Muscle layer of colon (tissue), 2 donors: ENCODE measurements at regions not wholly inside any gene's neighbourhood (a gene's known extent, or its start where the extent isn't known, plus 50 kb on each side); places are given as distances from the start of the nearest gene placed in this dataset.
"Not testable (repeated sequence)": the region's sequence is repeated elsewhere in the genome, so short reads cannot be mapped to it uniquely, and the experiment has no call there.

Experiments
- H3K27ac ChIP-seq: one replicate; pipeline ENCODE4 v1.7.0; 2013; ENCODE audit warnings: low read depth, mild to moderate bottlenecking, low read length, moderate library complexity
- H3K27me3 ChIP-seq, 2 donors: one replicate each; pipeline ENCODE4 v1.7.0; 2013; ENCODE audit warnings: low read length in 2 of 2, mild to moderate bottlenecking in 2 of 2; ENCODE audit not compliant: insufficient read depth in 2 of 2, control insufficient read depth in 1 of 2
- H3K36me3 ChIP-seq: one replicate; pipeline ENCODE4 v1.7.0; 2013; ENCODE audit warnings: mild to moderate bottlenecking, low read length; ENCODE audit not compliant: insufficient read depth
- H3K4me1 ChIP-seq: one replicate; pipeline ENCODE4 v1.7.0; 2013; ENCODE audit warnings: mild to moderate bottlenecking, low read length; ENCODE audit not compliant: insufficient read depth
- H3K4me3 ChIP-seq, 2 donors: one replicate each; pipeline ENCODE4 v1.7.0; 2013; ENCODE audit warnings: low read length in 2 of 2, low read depth in 1 of 2, mild to moderate bottlenecking in 1 of 2, moderate library complexity in 1 of 2
- H3K9ac ChIP-seq: one replicate; pipeline ENCODE4 v1.7.0; 2013; ENCODE audit warnings: low read length
- H3K9me3 ChIP-seq: one replicate; pipeline ENCODE4 v1.7.0; 2013; ENCODE audit warnings: mild to moderate bottlenecking, low read length
- donor health status: abdominal sarcoma.
- donor health status: Adenocarcinoma of cecum.

DNA sequence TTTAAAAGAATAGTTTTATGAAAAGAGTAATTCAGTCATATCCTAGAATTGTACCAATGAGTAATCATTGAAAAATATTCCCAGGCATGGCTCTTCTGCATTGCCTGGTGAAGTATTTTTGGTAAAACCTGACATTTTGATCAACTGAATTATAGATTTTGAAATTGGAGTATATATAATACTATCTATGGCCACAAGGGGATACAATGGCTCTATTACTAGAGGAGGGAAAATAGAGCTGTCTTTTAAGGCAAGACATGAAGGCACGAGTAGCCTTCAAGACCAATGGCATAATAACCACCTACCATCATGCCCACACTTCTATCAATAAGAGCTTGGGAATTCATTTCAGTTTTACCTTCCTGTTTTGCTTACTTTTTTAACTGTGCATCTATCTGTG, 1241.4 kb upstream of the TMEM132C start:
- H3K27me3 ChIP-seq, result no peaks in the 10 kb centered on the region
- no peak overlapping the region for H3K4me3 ChIP-seq
- no peaks in the 10 kb centered on the region for H3K36me3 ChIP-seq
- no peak overlapping the region for H3K9ac ChIP-seq
- no peak overlapping the region for H3K27ac ChIP-seq
- H3K4me1 ChIP-seq, result no peaks in the 10 kb centered on the region
- H3K9me3 ChIP-seq, result no peaks in the 10 kb centered on the region

DNA sequence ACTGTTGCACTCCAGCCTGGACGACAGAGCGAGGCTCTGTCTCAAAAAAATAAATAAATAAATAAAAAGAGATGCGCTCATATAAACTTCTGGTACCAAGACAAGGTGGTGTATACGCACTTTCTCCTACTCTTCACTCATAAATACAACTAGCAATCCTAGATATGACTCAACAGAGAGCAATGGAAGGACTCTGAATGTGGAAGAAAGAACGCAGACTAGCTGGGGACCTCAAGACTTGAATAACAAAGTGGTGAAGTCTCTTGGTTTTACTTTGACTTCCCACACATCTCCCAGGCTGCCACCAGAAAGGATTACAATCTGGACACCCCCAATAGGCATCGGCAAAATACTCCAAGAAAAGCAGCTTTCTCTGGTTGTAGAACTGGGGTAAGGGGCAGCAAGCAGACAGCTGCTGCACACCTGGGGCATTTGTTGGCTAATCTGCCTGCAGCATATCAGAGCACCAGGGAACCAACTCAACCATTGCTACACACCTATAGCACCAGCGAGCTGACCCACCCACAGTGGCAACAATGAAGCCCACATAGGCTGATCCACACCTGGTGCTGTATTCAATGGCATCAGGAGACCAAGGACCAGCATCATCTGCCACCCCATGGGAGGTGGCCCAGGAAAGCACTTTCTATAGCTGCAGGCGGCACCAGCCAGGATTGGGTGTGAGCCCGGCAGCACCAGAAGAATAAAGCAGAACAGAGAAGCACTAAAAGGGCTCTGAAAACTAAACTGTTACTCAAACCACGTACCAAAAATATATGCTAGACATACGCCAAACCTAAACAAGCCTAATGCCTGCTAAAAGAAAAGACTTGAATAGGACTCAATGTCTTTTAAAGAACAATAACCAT, 1231.7 kb upstream of the TMEM132C start:
- no peaks in the 10 kb centered on the region for H3K27me3 ChIP-seq
- H3K27ac ChIP-seq, result no peak overlapping the region
- no peaks in the 10 kb centered on the region for H3K4me1 ChIP-seq
- H3K36me3 ChIP-seq, result no peaks in the 10 kb centered on the region
- no peaks in the 10 kb centered on the region for H3K9me3 ChIP-seq
- H3K4me3 ChIP-seq, result no peak overlapping the region
- H3K9ac ChIP-seq, result no peak overlapping the region

DNA sequence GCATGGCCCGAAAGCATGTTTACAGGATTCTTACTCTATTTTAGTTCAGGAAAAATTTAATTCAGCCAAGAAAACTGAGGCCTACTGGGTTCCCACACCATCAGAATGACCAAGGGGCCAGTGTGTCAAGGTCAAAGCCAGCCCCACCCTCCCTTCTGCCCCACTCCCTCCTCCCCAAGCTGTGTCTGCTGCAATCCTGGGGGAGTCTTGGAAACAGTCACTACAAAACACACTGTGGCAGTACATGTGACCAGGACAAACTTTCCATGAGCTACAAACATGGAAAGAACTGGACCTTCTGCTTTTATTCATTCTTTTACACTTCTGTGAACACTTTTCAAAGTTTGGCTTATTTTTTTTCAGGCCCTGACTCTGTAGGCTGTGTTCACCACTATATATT, 1228.8 kb upstream of the TMEM132C start:
- Histone ChIP-seq H3K9me3 (no peaks in the 10 kb centered on the region), H3K4me3 (no peak overlapping the region), H3K27me3 (no peaks in the 10 kb centered on the region), H3K4me1 (no peaks in the 10 kb centered on the region), H3K27ac (no peak overlapping the region), H3K9ac (no peak overlapping the region), H3K36me3 (no peaks in the 10 kb centered on the region)

- H3K9me3 ChIP-seq, result no peaks in the 10 kb centered on the region
- no peaks in the 10 kb centered on the region for H3K4me1 ChIP-seq
- no peaks in the 10 kb centered on the region for H3K36me3 ChIP-seq
- no peak overlapping the region for H3K4me3 ChIP-seq
- no peak overlapping the region for H3K9ac ChIP-seq
- H3K27ac ChIP-seq, result no peak overlapping the region
- no peaks in the 10 kb centered on the region for H3K27me3 ChIP-seq
Observed at GRCh38 chr12:127038761-127039160, 1228.2 kb upstream of the TMEM132C start.

DNA sequence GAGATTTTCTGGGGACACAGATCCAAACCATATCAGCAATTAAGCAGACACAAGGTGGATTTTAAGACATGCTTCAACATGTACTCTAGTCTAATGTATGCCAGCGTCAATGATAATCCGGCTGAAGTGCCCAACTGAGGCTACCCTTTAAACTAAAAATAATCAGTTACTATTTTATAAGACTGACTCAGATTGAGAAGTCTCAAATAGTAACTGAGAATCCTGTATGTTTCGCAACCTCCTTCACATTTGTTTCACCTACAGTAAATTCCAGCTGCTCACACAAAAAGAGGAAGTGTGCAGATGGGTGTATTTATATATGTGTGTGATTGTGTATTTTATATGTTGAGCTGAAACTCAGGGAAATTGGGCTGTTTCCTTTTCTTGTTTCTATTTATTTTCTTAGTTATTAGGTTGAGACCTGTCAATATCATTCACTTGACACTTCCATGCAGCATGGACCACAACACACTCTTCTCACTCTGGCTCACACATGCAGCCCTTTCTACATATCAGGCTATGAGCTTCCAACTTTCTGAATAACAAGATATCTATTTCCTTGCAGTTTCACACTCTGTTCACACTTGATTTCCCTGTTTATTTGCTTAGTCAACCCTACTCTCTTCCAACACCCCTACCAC, 1224.9 kb upstream of the TMEM132C start:
- Histone ChIP-seq H3K4me3 (no peak overlapping the region), H3K4me1 (no peaks in the 10 kb centered on the region), H3K9me3 (no peaks in the 10 kb centered on the region), H3K27ac (no peak overlapping the region), H3K36me3 (no peaks in the 10 kb centered on the region), H3K9ac (no peak overlapping the region), H3K27me3 (no peaks in the 10 kb centered on the region)

- Histone ChIP-seq H3K27ac (no peak overlapping the region), H3K27me3 (no peaks in the 10 kb centered on the region), H3K36me3 (no peaks in the 10 kb centered on the region), H3K9ac (no peak overlapping the region), H3K4me3 (no peak overlapping the region), H3K4me1 (no peaks in the 10 kb centered on the region), H3K9me3 (no peaks in the 10 kb centered on the region)
Observed at GRCh38 chr12:127043731-127044130, 1223.2 kb upstream of the TMEM132C start.

GRCh38 chr12:127044836-127045235, 1222.1 kb upstream of the TMEM132C start:
- H3K9ac ChIP-seq, result no peak overlapping the region
- H3K27me3 ChIP-seq, result no peaks in the 10 kb centered on the region
- H3K36me3 ChIP-seq, result no peaks in the 10 kb centered on the region
- no peaks in the 10 kb centered on the region for H3K4me1 ChIP-seq
- no peaks in the 10 kb centered on the region for H3K9me3 ChIP-seq
- no peak overlapping the region for H3K27ac ChIP-seq
- no peak overlapping the region for H3K4me3 ChIP-seq

GRCh38 chr12:127046467-127046866, 1220.5 kb upstream of the TMEM132C start:
- Histone ChIP-seq H3K27me3 (no peaks in the 10 kb centered on the region), H3K9me3 (no peaks in the 10 kb centered on the region), H3K9ac (no peak overlapping the region), H3K4me1 (no peaks in the 10 kb centered on the region), H3K4me3 (no peak overlapping the region), H3K27ac (no peak overlapping the region), H3K36me3 (no peaks in the 10 kb centered on the region)

DNA sequence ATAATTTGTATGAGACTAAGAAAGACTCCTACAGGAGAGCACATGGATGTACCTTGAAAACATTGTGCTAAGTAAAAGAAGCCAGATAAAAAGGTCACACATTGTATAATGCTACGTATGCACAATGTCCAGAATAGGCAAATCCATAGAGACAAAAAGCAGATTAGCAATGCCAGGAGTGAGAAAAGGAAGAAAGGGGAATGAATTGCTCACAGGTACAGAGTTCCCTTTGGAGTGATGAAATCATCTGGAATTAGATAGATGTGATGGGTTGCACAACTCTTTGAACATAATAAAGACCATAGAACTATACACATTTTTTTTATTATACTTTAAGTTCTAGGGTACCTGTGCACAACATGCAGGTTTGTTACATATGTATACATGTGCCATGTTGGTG, 1218.9 kb upstream of the TMEM132C start:
- H3K36me3 ChIP-seq, result no peaks in the 10 kb centered on the region
- no peaks in the 10 kb centered on the region for H3K9me3 ChIP-seq
- H3K27ac ChIP-seq, result no peak overlapping the region
- H3K4me1 ChIP-seq, result no peaks in the 10 kb centered on the region
- H3K4me3 ChIP-seq, result no peak overlapping the region
- no peaks in the 10 kb centered on the region for H3K27me3 ChIP-seq
- no peak overlapping the region for H3K9ac ChIP-seq

DNA sequence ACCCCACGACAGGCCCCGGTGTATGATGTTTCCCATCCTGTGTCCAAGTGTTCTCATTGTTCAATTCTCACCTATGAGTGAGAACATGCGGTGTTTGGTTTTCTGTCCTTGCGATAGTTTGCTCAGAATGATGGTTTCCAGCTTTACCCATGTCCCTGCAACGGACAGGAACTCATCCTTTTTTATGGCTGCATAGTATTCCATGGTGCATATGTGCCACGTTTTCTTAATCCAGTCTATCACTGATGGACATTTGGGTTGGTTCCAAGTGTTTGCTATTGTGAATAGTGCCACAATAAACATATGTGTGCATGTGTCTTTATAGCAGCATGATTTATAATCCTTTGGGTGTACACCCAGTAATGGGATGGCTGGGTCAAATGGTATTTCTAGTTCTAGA, 1218.4 kb upstream of the TMEM132C start:
- not testable (repeated sequence) for H3K27me3 ChIP-seq, H3K4me1 ChIP-seq, H3K4me3 ChIP-seq, H3K27ac ChIP-seq, H3K9ac ChIP-seq, H3K36me3 ChIP-seq, H3K9me3 ChIP-seq

- no peak overlapping the region for H3K27ac ChIP-seq
Observed at GRCh38 chr12:127051139-127051538, 1215.8 kb upstream of the TMEM132C start.

More at GRCh38 chr12:127051139-127051538, 1215.8 kb upstream of the TMEM132C start:
- no peaks in the 10 kb centered on the region for H3K9me3 ChIP-seq
- no peaks in the 10 kb centered on the region for H3K36me3 ChIP-seq
- no peaks in the 10 kb centered on the region for H3K27me3 ChIP-seq
- H3K4me3 ChIP-seq, result no peak overlapping the region
- no peaks in the 10 kb centered on the region for H3K4me1 ChIP-seq
- no peak overlapping the region for H3K9ac ChIP-seq
